Bone marrow (tissue), 2 donors: ENCODE measurements at regions not wholly inside any gene's neighbourhood (a gene's known extent, or its start where the extent isn't known, plus 50 kb on each side); places are given as distances from the start of the nearest gene placed in this dataset.
"Not testable (repeated sequence)": the region's sequence is repeated elsewhere in the genome, so short reads cannot be mapped to it uniquely, and the experiment has no call there.

Experiments
- DNase-seq, 2 donors: peaks; one replicate each; lab custom pipeline; 2025; lab: John Stamatoyannopoulos, UW

GRCh38 chr18:39305766-39306165 lies 1740.2 kb upstream of the CELF4 start:
- DNase-seq, result peak in 1 of 2 donors; percentile 94

GRCh38 chr18:39302481-39302880 lies 1736.9 kb upstream of the CELF4 start:
- no peak for DNase-seq

GRCh38 chr18:39299152-39299551 lies 1733.6 kb upstream of the CELF4 start:
- DNase-seq, result no peak

- DNase-seq, result no peak
Measured at GRCh38 chr18:39297225-39297624, 1731.6 kb upstream of the CELF4 start.

DNA sequence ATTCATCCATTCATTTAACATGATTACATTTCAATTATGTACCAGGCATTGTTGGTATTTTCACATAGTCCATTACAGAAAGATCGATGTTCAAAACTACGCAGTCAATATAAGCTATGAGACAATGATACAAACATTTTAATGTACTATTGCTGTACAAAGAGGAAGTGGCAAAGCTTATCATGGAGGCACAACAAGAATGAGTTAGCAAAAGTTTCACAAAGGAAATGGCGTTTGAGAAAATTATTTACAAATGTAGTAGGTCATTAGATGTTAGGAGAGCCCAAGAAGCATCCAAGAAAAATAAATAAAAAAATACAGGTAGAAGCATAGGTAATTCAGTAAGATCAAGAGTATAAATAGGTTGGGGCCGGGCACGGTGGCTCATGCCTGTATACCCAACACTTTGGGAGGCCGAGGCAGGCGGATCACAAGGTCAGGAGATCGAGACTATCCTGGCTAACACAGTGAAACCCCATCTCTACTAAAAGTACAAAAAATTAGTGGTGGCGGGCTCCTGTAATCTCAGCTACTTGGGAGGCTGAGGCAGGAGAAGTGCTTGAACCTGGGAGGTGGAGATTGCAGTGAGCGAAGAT lies 1730.8 kb upstream of the CELF4 start:
- peak in 1 of 2 donors; percentile 55 for DNase-seq

DNA sequence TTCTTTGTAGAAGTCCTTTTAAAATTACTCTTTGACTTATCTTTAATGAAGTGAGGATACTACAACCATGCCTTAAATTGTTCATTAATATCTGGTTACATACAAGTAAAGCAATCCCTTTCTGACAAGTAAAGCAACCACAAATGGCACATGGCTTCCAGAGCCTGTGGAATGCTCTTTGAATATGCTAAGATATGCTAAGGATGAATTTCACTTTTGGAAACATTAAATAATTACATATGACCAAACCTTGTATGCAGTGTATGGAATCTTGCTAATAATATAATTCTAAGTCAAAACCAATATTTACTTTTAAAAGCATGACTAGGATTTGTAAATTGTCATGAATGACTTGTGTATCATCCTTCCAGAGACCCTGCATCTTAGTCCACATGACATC lies 1711.2 kb upstream of the CELF4 start:
- no peak for DNase-seq

GRCh38 chr18:39274535-39274934 lies 1708.9 kb upstream of the CELF4 start:
- DNase-seq, result no peak

GRCh38 chr18:39272230-39272629 lies 1706.6 kb upstream of the CELF4 start:
- no peak for DNase-seq

DNA sequence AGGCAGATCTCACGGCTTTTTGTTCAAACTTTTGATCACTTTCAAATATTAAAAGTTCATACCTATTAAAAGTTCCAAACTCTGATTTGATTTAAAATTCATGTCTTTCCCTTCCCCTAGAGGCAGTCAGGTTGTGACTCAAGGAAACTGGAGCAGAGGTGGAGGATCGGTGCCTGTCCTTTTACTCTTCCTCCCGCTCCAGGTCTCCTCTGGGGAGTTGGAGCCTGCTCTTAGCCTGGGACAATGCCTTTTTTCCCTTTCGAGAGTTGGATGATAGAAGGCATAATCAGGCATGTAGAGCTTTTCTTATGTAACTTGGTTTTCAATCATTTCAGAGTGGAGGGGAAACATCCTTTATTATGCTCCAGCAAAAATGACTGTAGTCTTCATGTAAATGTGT lies 1706.1 kb upstream of the CELF4 start:
- no peak for DNase-seq

DNA sequence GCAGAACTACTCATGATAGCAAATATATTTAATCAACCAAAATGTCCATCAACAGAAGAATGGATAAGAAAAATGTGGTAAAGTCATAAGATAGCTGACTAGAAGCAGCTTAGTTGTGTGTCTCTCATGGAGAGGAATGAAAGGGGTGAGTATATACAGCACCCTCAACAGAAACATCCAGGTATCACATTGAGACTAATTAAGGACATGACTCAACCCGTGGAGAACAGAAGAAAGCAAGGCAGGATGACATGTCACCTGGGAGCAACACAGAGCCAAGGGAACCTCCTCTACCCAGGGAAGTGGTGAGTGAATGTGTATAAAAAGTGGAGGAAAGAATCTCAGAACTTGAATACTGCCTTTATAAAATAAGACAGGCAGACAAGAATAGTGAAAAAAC lies 1695.0 kb upstream of the CELF4 start:
- no peak for DNase-seq

DNA sequence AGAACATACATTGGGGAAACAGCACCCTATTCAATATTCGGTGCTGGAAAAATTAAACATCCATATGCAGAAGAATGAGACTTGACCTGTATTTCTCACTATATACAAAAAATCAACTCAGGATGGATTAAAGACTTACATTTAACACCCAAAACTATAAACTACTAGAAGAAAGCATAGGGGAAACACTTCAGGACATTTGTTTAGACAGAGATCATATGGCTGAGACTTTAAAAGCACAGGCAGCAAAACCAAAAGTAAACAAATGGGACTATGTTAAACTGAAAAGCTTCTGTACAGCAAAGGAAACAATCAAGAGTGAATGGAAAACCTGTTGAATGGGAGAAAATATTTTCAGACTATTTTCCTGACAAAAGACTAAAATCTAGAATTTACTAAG lies 1694.1 kb upstream of the CELF4 start:
- DNase-seq, result no peak

DNA sequence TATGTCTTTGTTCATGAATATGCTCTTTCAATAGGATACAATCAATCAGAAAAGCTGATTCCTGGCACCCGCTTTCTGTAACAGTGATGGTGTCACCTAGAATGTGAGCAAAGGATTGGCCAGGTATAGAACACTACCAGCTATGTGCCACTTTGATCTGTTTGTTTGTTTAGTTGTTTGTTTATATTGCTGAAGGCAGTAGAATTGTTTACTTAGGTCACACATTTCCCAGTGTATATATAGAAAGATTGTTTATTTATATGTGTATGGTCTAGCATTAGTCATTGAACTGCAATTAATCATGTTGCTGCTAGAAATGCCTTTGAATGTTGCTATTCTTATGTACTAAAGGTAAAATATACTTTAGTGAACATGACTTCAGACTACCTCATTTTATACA lies 1678.6 kb upstream of the CELF4 start:
- DNase-seq, result no peak

DNA sequence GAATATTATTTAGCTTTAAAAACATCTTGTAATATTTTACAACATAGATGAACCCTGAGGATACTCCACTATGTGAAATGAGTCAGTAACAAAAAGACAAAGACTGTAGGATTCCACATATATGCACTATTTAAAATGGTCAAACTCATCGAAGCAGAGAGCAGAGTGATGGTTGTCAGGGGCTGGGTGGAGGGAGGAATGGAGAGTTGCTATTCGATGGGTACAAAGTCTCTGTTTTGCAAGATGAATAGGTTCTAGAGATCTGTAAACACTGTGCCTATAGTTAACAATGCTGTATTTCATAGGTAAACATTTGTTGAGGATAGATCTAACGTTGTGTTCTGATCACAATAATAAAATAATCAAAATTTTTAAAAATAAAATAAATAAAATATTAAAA lies 1675.9 kb upstream of the CELF4 start:
- no peak for DNase-seq

DNA sequence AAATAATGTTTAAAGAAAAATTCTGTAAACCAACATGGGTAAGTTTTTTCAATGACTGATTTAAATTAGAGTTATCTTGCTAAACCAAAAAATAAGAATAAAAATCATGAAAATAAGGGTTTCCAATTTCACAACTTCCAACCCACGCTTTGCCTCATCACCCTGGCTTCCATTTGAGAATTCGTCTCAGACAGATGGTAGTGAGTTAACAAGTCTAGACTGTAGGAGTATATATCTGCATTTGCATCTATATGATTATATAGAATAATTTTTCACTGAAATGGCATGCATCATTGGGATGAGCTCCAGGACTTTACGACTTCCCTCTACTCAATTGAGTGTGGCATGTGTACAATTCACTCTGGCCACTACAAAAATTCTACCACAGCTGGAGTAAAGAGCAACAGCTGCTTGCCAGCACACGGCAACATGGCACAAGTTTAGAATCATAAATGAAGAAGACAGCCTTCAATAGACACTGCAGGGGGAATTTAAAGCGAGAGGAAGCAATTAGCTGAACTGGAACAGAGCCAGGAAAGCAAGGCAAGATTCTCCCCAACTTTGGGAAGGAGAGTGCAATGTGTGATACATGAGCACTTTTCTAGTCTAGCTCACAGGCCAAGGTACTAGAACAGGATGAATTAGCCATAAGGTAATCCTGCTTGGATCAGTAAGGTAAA lies 1673.5 kb upstream of the CELF4 start:
- DNase-seq, result no peak

DNA sequence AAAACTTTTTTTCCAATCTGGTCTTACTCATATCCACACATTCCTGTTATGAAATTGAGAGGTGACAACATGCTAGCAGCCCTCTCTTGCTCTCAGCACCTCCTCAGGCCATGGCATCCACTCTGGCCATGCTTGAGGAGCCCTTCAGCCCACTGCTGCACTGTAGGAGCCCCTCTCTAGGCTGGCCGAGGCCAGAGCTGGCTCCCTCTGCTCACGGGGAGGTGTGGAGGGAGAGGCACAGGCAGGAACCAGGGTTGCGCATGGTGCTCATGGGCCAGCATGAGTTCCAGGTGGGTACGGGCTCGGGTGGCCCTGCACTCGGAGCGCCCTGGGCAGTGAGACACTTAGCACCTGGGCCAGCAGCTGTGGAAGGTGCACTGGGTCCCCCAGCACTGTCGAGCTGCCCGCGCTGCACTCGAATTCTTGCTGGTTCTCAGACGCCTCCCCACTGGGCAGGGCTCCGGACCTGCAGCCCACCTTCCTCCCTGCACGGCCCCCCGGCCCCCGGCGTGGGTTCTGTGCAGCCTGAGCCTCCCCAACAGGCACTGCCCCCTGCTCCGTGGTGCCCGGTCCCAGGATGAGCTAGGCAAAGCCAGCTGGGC lies 1669.6 kb upstream of the CELF4 start:
- DNase-seq, result no peak

- no peak for DNase-seq
Measured at GRCh38 chr18:39232937-39233336, 1667.3 kb upstream of the CELF4 start.

GRCh38 chr18:39232490-39232889 lies 1666.9 kb upstream of the CELF4 start:
- no peak for DNase-seq

GRCh38 chr18:39230086-39230803 lies 1664.6 kb upstream of the CELF4 start:
- DNase-seq, result no peak

DNA sequence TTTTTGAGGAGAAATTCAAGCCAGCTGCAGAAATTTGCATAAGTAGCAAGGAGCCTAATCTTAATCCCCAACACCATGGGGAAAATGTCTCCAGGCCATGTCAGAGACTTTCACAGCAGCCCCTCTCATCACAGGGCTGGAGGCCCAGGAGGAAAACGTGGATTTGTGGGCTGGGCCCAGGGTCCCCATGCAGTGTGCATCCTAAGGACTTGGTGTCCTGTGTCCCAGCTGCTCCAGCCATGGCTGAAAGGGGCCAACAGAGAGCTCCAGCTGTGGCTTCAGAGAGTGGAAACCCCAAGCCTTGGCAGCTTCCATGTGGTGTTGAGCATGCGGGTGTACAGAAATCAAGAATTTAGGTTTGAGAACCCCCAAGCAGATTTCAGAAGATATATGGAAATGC lies 1662.2 kb upstream of the CELF4 start:
- not testable (repeated sequence) for DNase-seq

- no peak for DNase-seq
Measured at GRCh38 chr18:39225373-39225772, 1659.8 kb upstream of the CELF4 start.

GRCh38 chr18:39223283-39223682 lies 1657.7 kb upstream of the CELF4 start:
- no peak for DNase-seq

GRCh38 chr18:39215920-39216319 lies 1650.3 kb upstream of the CELF4 start:
- DNase-seq, result no peak

DNA sequence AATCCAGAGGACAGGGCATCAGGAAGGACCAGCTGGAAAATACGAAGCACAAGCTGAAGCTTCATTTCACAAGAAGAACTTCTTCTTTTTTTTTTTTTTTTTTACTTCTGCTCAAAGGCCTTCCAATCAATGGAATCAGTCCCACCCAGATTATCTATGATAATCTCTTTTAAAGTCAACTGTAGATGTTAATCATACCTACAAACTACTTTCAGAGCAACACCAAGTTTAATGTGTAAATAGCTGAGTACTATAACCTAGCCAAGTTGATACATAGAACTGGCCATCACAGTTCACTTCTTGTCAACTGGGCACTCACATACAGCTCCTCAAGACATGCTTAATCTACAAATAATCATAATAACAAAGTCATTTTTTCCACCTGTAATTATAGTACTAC lies 1645.9 kb upstream of the CELF4 start:
- no peak for DNase-seq
